ENCODE measurements at regions not wholly inside any gene's neighbourhood (a gene's known extent, or its start where the extent isn't known, plus 50 kb on each side); places are given as distances from the start of the nearest gene placed in this dataset.

GRCh38 chr7:94056796-94057207 lies 52.6 kb upstream of the BET1 start:
- no peaks in the 10 kb centered on the region for H3K79me2 ChIP-seq (ENCODE audit: control insufficient read depth, insufficient read depth, low read length)
- no peaks in the 10 kb centered on the region for H3K4me1 ChIP-seq (ENCODE audit: control insufficient read depth, extremely low read depth, insufficient read depth, low read length)
- no peaks in the 10 kb centered on the region for H3K9me1 ChIP-seq (replicated peaks; ENCODE audit: control insufficient read depth, extremely low read depth, insufficient read depth, low read length)
- CTCF ChIA-PET = interaction anchor here (1.0 to 3.0 kb wide), 3 partner anchors 11 to 154 kb away, joined by 4 to 11 read pairs (median 4); no protein-coding TSS in a partner anchor
- DNase-seq (ENCODE audit: low read depth, low spot score) = no peak
- H3K4me2 ChIP-seq (ENCODE audit: insufficient read depth, low read length) = no peak overlapping the region
- H2AFZ ChIP-seq (ENCODE audit: low read depth, low read length) = no peak overlapping the region
- FAIRE-seq = no peak
- no TSS peak for BruUV-seq (replicated peaks)
- peaks cover 2% of the 10 kb centered on the region for H4K20me1 ChIP-seq (replicated peaks; ENCODE audit: control insufficient read depth, extremely low read depth, insufficient read depth, low read length)
- TF ChIP-seq, protein P1, sequence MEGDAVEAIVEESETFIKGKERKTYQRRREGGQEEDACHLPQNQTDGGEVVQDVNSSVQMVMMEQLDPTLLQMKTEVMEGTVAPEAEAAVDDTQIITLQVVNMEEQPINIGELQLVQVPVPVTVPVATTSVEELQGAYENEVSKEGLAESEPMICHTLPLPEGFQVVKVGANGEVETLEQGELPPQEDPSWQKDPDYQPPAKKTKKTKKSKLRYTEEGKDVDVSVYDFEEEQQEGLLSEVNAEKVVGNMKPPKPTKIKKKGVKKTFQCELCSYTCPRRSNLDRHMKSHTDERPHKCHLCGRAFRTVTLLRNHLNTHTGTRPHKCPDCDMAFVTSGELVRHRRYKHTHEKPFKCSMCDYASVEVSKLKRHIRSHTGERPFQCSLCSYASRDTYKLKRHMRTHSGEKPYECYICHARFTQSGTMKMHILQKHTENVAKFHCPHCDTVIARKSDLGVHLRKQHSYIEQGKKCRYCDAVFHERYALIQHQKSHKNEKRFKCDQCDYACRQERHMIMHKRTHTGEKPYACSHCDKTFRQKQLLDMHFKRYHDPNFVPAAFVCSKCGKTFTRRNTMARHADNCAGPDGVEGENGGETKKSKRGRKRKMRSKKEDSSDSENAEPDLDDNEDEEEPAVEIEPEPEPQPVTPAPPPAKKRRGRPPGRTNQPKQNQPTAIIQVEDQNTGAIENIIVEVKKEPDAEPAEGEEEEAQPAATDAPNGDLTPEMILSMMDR (IDR thresholded peaks at IDR 0.05; ENCODE audit: extremely low read depth in 1 of 2, insufficient read depth in 1 of 2, low read depth in 1 of 2, low read length in 2 of 2) = no peak
- TF ChIP-seq POLR2AphosphoS5 (IDR thresholded peaks at IDR 0.05; ENCODE audit: insufficient read depth, low read depth, low read length) = no peak
- no peak for TF ChIP-seq FOS (IDR thresholded peaks at IDR 0.05; ENCODE audit: borderline replicate concordance, insufficient read depth, low read length)
- TF ChIP-seq GATA2 (IDR thresholded peaks at IDR 0.05; ENCODE audit: insufficient read depth, insufficient read length, low read depth, low read length) = no peak
- no peak for TF ChIP-seq MAX (IDR thresholded peaks at IDR 0.05; ENCODE audit: insufficient read depth, insufficient read length)
- no peak for TF ChIP-seq POLR2A (IDR thresholded peaks at IDR 0.05; ENCODE audit: low read depth, low read length)
- TF ChIP-seq JUN (IDR thresholded peaks at IDR 0.05; ENCODE audit: borderline replicate concordance, insufficient read depth, insufficient read length, low read depth) = no peak
- no peak for TF ChIP-seq MYC (IDR thresholded peaks at IDR 0.05; ENCODE audit: low read depth, low read length)
- TF ChIP-seq EZH2 (IDR thresholded peaks at IDR 0.05; ENCODE audit: borderline replicate concordance, low read depth, low read length, severe bottlenecking) = no peak
- dilution Hi-C loops (cut with MboI; ENCODE audit: extremely low pct_ligation_motif_present, low sequenced_read_pairs) = no loop called here
- no peak overlapping the region for H3K9ac ChIP-seq (replicated peaks; ENCODE audit: extremely low read depth, insufficient read depth, low read length)
- no peak overlapping the region for H3K4me3 ChIP-seq (replicated peaks in 1 of 3; ENCODE audit: insufficient read depth in 1 of 3, low read depth in 1 of 3, low read length in 3 of 3)
- intact Hi-C loops (cut with micrococcal nuclease) = no loop called here
- no peaks in the 10 kb centered on the region for H3K9me3 ChIP-seq (replicated peaks; ENCODE audit: control insufficient read depth, insufficient read depth, low read length)
- peaks cover 66 to 95% of the 10 kb centered on the region in 2 experiments for H3K27me3 ChIP-seq (ENCODE audit: control insufficient read depth in 2 of 2, insufficient read depth in 2 of 2, low read length in 2 of 2)
- no peak overlapping the region for H3K27ac ChIP-seq (ENCODE audit: insufficient read depth, low read depth, low read length)
- POLR2A ChIA-PET = no interaction called here
- H3K36me3 ChIP-seq (ENCODE audit: control insufficient read depth in 2 of 2, extremely low read depth in 1 of 2, insufficient read depth in 2 of 2, low read length in 2 of 2) = no peaks in the 10 kb centered on the region
